ENCODE measurements at regions not wholly inside any gene's neighbourhood (a gene's known extent, or its start where the extent isn't known, plus 50 kb on each side); places are given as distances from the start of the nearest gene placed in this dataset.

- Histone ChIP-seq H3K4me3 (ENCODE audit: low read depth in 1 of 5, low read length in 5 of 5) (no peak overlapping the region), H3K27me3 (ENCODE audit: control insufficient read depth in 5 of 5, insufficient read depth in 4 of 5, low read length in 5 of 5) (peaks cover 13 to 27% (median 25%) of the 10 kb centered on the region in 5 donors), H3K9me3 (ENCODE audit: control insufficient read depth in 5 of 5, low read length in 5 of 5) (peaks cover 0 to 2% (median 0%) of the 10 kb centered on the region in 5 donors), H3K36me3 (ENCODE audit: control insufficient read depth in 5 of 5, insufficient read depth in 5 of 5, low read length in 5 of 5) (no peaks in the 10 kb centered on the region), H3K27ac (ENCODE audit: low read depth, low read length) (no peak overlapping the region), H3K4me1 (ENCODE audit: control insufficient read depth in 5 of 5, insufficient read depth in 5 of 5, low read length in 5 of 5) (peaks cover 0 to 3% (median 0%) of the 10 kb centered on the region in 5 donors), H3K9ac (ENCODE audit: low read length in 5 of 5) (no peak overlapping the region)
Measured at GRCh38 chr1:38476850-38477178, 382.8 kb downstream of the RRAGC start.

GRCh38 chr1:38476111-38476849 is 383.3 kb downstream of the RRAGC start:
- Histone ChIP-seq H3K27ac (ENCODE audit: low read depth, low read length) (no peak overlapping the region), H3K4me1 (ENCODE audit: control insufficient read depth in 5 of 5, insufficient read depth in 5 of 5, low read length in 5 of 5) (peaks cover 0 to 3% (median 0%) of the 10 kb centered on the region in 5 donors), H3K9ac (ENCODE audit: low read length in 5 of 5) (no peak overlapping the region), H3K4me3 (ENCODE audit: low read depth in 1 of 5, low read length in 5 of 5) (no peak overlapping the region), H3K9me3 (ENCODE audit: control insufficient read depth in 5 of 5, low read length in 5 of 5) (peaks cover 0 to 2% (median 0%) of the 10 kb centered on the region in 5 donors), H3K27me3 (ENCODE audit: control insufficient read depth in 5 of 5, insufficient read depth in 4 of 5, low read length in 5 of 5) (peaks cover 13 to 29% (median 26%) of the 10 kb centered on the region in 5 donors), H3K36me3 (ENCODE audit: control insufficient read depth in 5 of 5, insufficient read depth in 5 of 5, low read length in 5 of 5) (no peaks in the 10 kb centered on the region)

DNA sequence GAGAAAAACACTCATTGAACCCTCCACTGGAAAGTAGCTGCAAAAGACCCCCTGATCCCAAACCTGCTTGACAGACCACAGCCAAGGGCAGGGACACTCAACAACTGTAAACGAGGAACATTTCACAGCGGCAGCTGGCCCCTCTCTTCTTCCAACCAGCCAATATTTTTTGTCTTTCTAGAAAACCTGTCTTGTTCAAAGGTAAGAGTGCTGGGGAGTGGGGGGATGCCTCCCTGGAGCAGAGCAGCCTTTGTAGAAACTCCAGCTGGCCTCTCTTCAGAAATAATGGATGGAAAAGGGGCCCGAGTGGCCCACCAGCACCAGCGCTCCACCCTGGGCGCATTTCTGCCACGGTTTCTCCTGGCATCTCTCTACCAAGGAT is 384.0 kb downstream of the RRAGC start:
- no peaks in the 10 kb centered on the region for H3K9me3 ChIP-seq (ENCODE audit: control insufficient read depth in 5 of 5, low read length in 5 of 5)
- peaks cover 0 to 3% (median 0%) of the 10 kb centered on the region in 5 donors for H3K4me1 ChIP-seq (ENCODE audit: control insufficient read depth in 5 of 5, insufficient read depth in 5 of 5, low read length in 5 of 5)
- H3K36me3 ChIP-seq (ENCODE audit: control insufficient read depth in 5 of 5, insufficient read depth in 5 of 5, low read length in 5 of 5) = no peaks in the 10 kb centered on the region
- H3K4me3 ChIP-seq (ENCODE audit: low read depth in 1 of 5, low read length in 5 of 5) = no peak overlapping the region
- H3K27me3 ChIP-seq (ENCODE audit: control insufficient read depth in 5 of 5, insufficient read depth in 4 of 5, low read length in 5 of 5) = peaks cover 13 to 27% (median 24%) of the 10 kb centered on the region in 5 donors
- H3K27ac ChIP-seq (ENCODE audit: low read depth, low read length) = no peak overlapping the region
- H3K9ac ChIP-seq (ENCODE audit: low read length in 5 of 5) = no peak overlapping the region

GRCh38 chr1:38474738-38475623 is 384.6 kb downstream of the RRAGC start:
- Histone ChIP-seq H3K9ac (ENCODE audit: low read length in 5 of 5) (no peak overlapping the region), H3K9me3 (ENCODE audit: control insufficient read depth in 5 of 5, low read length in 5 of 5) (no peaks in the 10 kb centered on the region), H3K4me1 (ENCODE audit: control insufficient read depth in 5 of 5, insufficient read depth in 5 of 5, low read length in 5 of 5) (peaks cover 0 to 3% (median 0%) of the 10 kb centered on the region in 5 donors), H3K27ac (ENCODE audit: low read depth, low read length) (no peak overlapping the region), H3K27me3 (ENCODE audit: control insufficient read depth in 5 of 5, insufficient read depth in 4 of 5, low read length in 5 of 5) (peaks cover 10 to 27% (median 24%) of the 10 kb centered on the region in 5 donors), H3K4me3 (ENCODE audit: low read depth in 1 of 5, low read length in 5 of 5) (no peak overlapping the region), H3K36me3 (ENCODE audit: control insufficient read depth in 5 of 5, insufficient read depth in 5 of 5, low read length in 5 of 5) (no peaks in the 10 kb centered on the region)

GRCh38 chr1:38466487-38466886 is 393.1 kb downstream of the RRAGC start:
- H3K27me3 ChIP-seq (ENCODE audit: control insufficient read depth in 5 of 5, insufficient read depth in 4 of 5, low read length in 5 of 5) = peaks cover 0 to 17% (median 4%) of the 10 kb centered on the region in 5 donors
- H3K4me3 ChIP-seq (ENCODE audit: low read depth in 1 of 5, low read length in 5 of 5) = no peak overlapping the region

GRCh38 chr1:38465460-38465859 is 394.1 kb downstream of the RRAGC start:
- Histone ChIP-seq H3K9me3 (ENCODE audit: control insufficient read depth in 5 of 5, low read length in 5 of 5) (no peaks in the 10 kb centered on the region), H3K4me3 (ENCODE audit: low read depth in 1 of 5, low read length in 5 of 5) (no peak overlapping the region), H3K36me3 (ENCODE audit: control insufficient read depth in 5 of 5, insufficient read depth in 5 of 5, low read length in 5 of 5) (no peaks in the 10 kb centered on the region)

More at GRCh38 chr1:38466487-38466886, 393.1 kb downstream of the RRAGC start:
- Histone ChIP-seq H3K4me1 (ENCODE audit: control insufficient read depth in 5 of 5, insufficient read depth in 5 of 5, low read length in 5 of 5) (no peaks in the 10 kb centered on the region), H3K9me3 (ENCODE audit: control insufficient read depth in 5 of 5, low read length in 5 of 5) (no peaks in the 10 kb centered on the region), H3K27ac (ENCODE audit: low read depth, low read length) (no peak overlapping the region), H3K9ac (ENCODE audit: low read length in 5 of 5) (no peak overlapping the region), H3K36me3 (ENCODE audit: control insufficient read depth in 5 of 5, insufficient read depth in 5 of 5, low read length in 5 of 5) (no peaks in the 10 kb centered on the region)

DNA sequence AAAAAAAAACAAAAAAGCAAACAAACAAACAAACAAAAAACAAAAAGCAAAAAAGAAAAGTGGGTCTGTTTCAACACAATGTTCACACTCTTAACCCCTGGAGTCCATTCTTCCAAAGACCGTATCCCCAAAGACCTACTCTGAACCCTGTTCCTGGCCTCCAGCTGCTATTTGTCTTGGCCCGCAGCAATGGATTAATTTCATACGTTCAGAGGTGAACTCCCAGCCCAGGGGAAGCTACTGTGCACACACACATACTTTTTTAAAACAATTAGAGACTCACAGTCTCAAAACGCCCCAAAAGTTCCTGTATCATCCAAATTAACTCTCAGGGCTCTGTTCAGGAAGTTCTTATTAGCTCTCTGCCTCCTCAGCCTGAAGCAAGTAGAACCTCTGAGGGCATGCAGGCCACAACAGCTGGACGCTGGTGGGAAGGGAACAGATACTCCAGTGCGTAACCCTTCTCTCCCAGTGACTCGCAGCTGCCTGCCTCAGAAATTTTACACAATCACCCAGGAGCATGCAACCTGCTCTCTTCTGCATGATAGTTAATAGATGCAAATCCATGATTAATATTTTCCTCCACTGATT is 395.4 kb downstream of the RRAGC start:
- Histone ChIP-seq H3K36me3 (ENCODE audit: control insufficient read depth in 5 of 5, insufficient read depth in 5 of 5, low read length in 5 of 5) (no peaks in the 10 kb centered on the region), H3K4me1 (ENCODE audit: control insufficient read depth in 5 of 5, insufficient read depth in 5 of 5, low read length in 5 of 5) (no peaks in the 10 kb centered on the region), H3K9me3 (ENCODE audit: control insufficient read depth in 5 of 5, low read length in 5 of 5) (no peaks in the 10 kb centered on the region), H3K4me3 (ENCODE audit: low read depth in 1 of 5, low read length in 5 of 5) (no peak overlapping the region), H3K27ac (ENCODE audit: low read depth, low read length) (no peak overlapping the region), H3K9ac (ENCODE audit: low read length in 5 of 5) (no peak overlapping the region), H3K27me3 (ENCODE audit: control insufficient read depth in 5 of 5, insufficient read depth in 4 of 5, low read length in 5 of 5) (peaks cover 0 to 17% (median 4%) of the 10 kb centered on the region in 5 donors)

More at GRCh38 chr1:38465460-38465859, 394.1 kb downstream of the RRAGC start:
- no peaks in the 10 kb centered on the region for H3K4me1 ChIP-seq (ENCODE audit: control insufficient read depth in 5 of 5, insufficient read depth in 5 of 5, low read length in 5 of 5)
- H3K9ac ChIP-seq (ENCODE audit: low read length in 5 of 5) = no peak overlapping the region
- no peak overlapping the region for H3K27ac ChIP-seq (ENCODE audit: low read depth, low read length)
- peaks cover 0 to 17% (median 4%) of the 10 kb centered on the region in 5 donors for H3K27me3 ChIP-seq (ENCODE audit: control insufficient read depth in 5 of 5, insufficient read depth in 4 of 5, low read length in 5 of 5)

DNA sequence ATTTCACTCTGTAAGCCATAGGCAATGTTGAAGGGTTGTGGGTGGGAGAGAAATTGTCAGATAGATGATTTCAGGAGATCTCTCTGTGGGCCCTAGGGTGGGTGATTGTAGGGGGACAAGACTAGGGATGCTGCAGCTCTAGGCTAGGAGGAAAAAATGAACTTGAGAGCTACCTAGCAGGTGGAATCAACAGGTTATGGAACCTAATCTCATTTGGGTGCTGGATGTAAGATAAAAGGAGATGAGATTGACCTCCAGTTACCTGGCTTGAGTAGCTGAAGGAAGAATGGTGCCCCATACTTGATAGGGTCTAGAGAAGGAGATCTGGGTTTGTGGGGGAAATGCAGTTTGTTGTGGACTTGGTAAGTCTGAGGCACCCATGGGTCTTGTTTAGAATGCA is 396.5 kb downstream of the RRAGC start:
- Histone ChIP-seq H3K27me3 (ENCODE audit: control insufficient read depth in 5 of 5, insufficient read depth in 4 of 5, low read length in 5 of 5) (peaks cover 0 to 17% (median 3%) of the 10 kb centered on the region in 5 donors), H3K9me3 (ENCODE audit: control insufficient read depth in 5 of 5, low read length in 5 of 5) (no peaks in the 10 kb centered on the region), H3K4me3 (ENCODE audit: low read depth in 1 of 5, low read length in 5 of 5) (no peak overlapping the region), H3K27ac (ENCODE audit: low read depth, low read length) (no peak overlapping the region), H3K9ac (ENCODE audit: low read length in 5 of 5) (no peak overlapping the region), H3K4me1 (ENCODE audit: control insufficient read depth in 5 of 5, insufficient read depth in 5 of 5, low read length in 5 of 5) (no peaks in the 10 kb centered on the region), H3K36me3 (ENCODE audit: control insufficient read depth in 5 of 5, insufficient read depth in 5 of 5, low read length in 5 of 5) (no peaks in the 10 kb centered on the region)

GRCh38 chr1:38456531-38456876 is 403.1 kb downstream of the RRAGC start:
- Histone ChIP-seq H3K9ac (ENCODE audit: low read length in 5 of 5) (no peak overlapping the region), H3K36me3 (ENCODE audit: control insufficient read depth in 5 of 5, insufficient read depth in 5 of 5, low read length in 5 of 5) (no peaks in the 10 kb centered on the region), H3K27ac (ENCODE audit: low read depth, low read length) (no peak overlapping the region), H3K9me3 (ENCODE audit: control insufficient read depth in 5 of 5, low read length in 5 of 5) (no peaks in the 10 kb centered on the region), H3K27me3 (ENCODE audit: control insufficient read depth in 5 of 5, insufficient read depth in 4 of 5, low read length in 5 of 5) (peaks cover 0 to 16% (median 12%) of the 10 kb centered on the region in 5 donors), H3K4me3 (ENCODE audit: low read depth in 1 of 5, low read length in 5 of 5) (no peak overlapping the region), H3K4me1 (ENCODE audit: control insufficient read depth in 5 of 5, insufficient read depth in 5 of 5, low read length in 5 of 5) (no peaks in the 10 kb centered on the region)

Measured in subcutaneous abdominal adipose tissue (tissue), 5 donors.